Cardiac fibroblast (primary cell): ENCODE measurements at regions not wholly inside any gene's neighbourhood (a gene's known extent, or its start where the extent isn't known, plus 50 kb on each side); places are given as distances from the start of the nearest gene placed in this dataset.
A peak's percentile ranks its signal among the peaks of the same experiment; 100 is the strongest.

ENCODE experiments used
- DNase-seq, 2 donors: peaks; one replicate each; pipeline versions ENCODE4 v3.0.0 to v3.0.0-alpha.2; 2010; ENCODE audit warnings: low read depth in 2 of 2
- H3K4me3 ChIP-seq, 2 donors: replicated peaks in 1 of 2; 1 replicate in 1 of 2; 2 replicates in 1 of 2; pipeline ENCODE4 v1.5.1; 2011; ENCODE audit warnings: low read depth in 2 of 2, low read length in 2 of 2, mild to moderate bottlenecking in 2 of 2, moderate library complexity in 1 of 2
- CTCF ChIP-seq: IDR thresholded peaks from one replicate; pipeline ENCODE4 v1.5.1; 2011; ENCODE audit warnings: low read depth, mild to moderate bottlenecking, low read length, inconsistent platforms

- no peak for TF ChIP-seq CTCF
- H3K4me3 ChIP-seq: no peak overlapping the region
- DNase-seq: no peak
Measured at GRCh38 chr18:27366665-27367064, 181.6 kb upstream of the CHST9 start.

GRCh38 chr18:27366151-27366550 lies 181.0 kb upstream of the CHST9 start:
- TF ChIP-seq CTCF: no peak
- DNase-seq: no peak
- no peak overlapping the region for H3K4me3 ChIP-seq

DNA sequence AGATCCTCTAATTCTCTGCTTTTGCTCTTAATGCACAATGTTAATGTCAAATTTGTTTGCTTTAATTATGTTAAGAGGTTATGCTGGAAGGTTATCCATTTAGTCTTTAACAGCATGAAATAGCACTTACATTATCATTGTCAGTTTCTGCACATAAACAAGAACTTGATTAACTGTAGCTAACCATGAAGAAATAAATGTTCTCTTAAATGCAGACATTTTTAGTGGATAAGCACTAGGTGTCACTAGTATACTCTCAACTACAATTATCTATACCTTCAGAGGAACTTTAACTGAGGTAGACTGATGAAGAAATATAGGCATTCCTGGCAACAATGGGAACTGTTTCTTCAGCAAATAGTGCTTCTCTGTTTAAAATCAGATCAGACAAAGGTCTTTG lies 178.8 kb upstream of the CHST9 start:
- peak; percentile 7 for DNase-seq
- TF ChIP-seq CTCF: peak; percentile 13
- H3K4me3 ChIP-seq: no peak overlapping the region

- no peak for TF ChIP-seq CTCF
- H3K4me3 ChIP-seq: no peak overlapping the region
- no peak for DNase-seq
Measured at GRCh38 chr18:27361477-27361876, 176.4 kb upstream of the CHST9 start.

DNA sequence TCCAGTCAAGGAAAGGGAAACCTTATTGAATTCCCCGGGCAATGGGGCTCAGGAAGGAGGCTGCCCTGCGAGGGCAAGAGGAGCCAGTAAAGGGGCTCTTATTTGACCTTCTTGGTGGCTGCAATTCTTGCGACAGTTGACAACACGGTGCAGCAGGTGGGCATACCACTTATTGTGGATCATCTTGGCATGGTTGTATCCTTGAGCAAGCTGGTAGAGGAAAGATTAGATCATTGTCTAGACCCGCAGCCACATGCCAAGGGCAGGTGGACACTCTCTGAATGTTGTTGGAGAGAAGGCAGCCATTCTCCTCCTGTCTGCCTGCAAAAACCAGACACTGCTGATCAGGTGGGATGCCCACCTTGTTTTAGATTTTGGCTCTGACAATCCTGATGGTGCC lies 170.2 kb upstream of the CHST9 start:
- no peak for DNase-seq
- no peak overlapping the region for H3K4me3 ChIP-seq
- no peak for TF ChIP-seq CTCF

DNA sequence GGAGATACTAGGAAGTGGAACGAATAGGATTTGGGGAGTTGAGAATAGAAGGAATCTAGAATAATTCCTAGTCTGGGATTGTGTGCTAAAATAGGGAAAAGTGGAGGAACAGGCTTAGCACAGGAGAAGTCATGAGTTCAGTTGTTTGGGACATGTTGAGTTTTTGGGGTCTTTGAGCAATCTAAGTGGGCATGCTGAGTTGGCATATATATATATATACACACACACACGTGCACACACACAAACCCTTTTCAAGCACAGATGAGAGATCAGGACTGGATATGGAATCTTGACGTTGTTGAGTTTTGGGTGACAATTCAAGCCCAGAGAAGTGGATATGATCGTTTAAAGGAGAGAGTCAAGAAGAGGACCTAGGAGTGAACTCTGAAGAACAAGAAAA lies 168.2 kb upstream of the CHST9 start:
- H3K4me3 ChIP-seq: no peak overlapping the region
- no peak for TF ChIP-seq CTCF
- no peak for DNase-seq

DNA sequence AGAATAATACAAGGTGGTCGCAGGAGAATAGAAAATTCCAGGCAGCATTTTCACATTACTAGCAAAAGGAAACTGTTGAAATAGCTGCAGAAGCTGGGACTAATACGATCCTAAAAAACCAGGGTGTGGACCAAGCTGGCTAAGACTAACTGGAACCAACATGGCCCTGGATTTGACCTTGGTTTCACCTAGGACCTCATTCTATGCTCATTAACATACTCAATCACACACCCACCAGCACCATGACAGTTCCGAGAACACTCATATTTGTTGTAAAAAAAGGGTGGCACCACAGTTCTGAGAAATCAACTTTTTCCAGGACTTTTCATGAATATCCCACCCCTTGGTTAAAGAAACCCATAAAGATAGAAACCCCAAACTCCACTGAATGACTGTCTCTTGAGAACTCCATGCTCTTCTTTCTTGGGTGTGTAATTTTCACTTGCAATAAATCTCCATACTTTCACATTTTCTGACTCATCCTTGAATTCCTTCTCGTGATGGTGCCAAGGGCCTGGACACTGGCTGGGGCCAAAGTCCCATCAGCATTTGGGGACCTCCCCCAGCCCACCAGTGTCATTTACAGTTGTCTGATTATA lies 164.3 kb upstream of the CHST9 start:
- H3K4me3 ChIP-seq: no peak overlapping the region
- DNase-seq: no peak
- no peak for TF ChIP-seq CTCF
